WTC11 (cell line): ENCODE measurements at regions not wholly inside any gene's neighbourhood (a gene's known extent, or its start where the extent isn't known, plus 50 kb on each side); places are given as distances from the start of the nearest gene placed in this dataset.

Experiments
- ATAC-seq: fragments of 200-7000 bp; cut with Tn5 transposase; 2 replicates; pipeline ENCODE4 v1.10.0; 2021; ENCODE audit warnings: mild to moderate bottlenecking, moderate library complexity
- CTCF ChIA-PET: fragments of 300-600 bp; sonication (Branson Sonifier 250); formaldehyde crosslinking; loops from one replicate; lab custom pipeline; 2021; ENCODE audit warnings: antibody characterized with exemption; lab: Charles Lee
- POLR2A ChIA-PET: fragments of 350-600 bp; sonication (Branson Sonifier 250); formaldehyde crosslinking; loops from one replicate; lab custom pipeline; 2021; ENCODE audit warnings: antibody characterized with exemption; lab: Charles Lee
- DNase-seq: peaks from one replicate; pipeline ENCODE4 v3.0.0; 2021; ENCODE audit warnings: low spot score
- H3K27ac Mint-ChIP-seq: 2 replicates; pipeline ENCODE4 v1.8.0; 2021; ENCODE audit warnings: mixed read lengths
- H3K27me3 Mint-ChIP-seq: 2 replicates; pipeline ENCODE4 v1.8.0; 2021; ENCODE audit warnings: low read depth, mild to moderate bottlenecking, moderate library complexity, mixed read lengths
- H3K36me3 Mint-ChIP-seq: 2 replicates; pipeline ENCODE4 v1.8.0; 2021; ENCODE audit warnings: mixed read lengths
- H3K4me1 Mint-ChIP-seq: 2 replicates; pipeline ENCODE4 v1.8.0; 2022; ENCODE audit warnings: mixed read lengths
- H3K4me3 Mint-ChIP-seq: 2 replicates; pipeline ENCODE4 v1.8.0; 2021; ENCODE audit warnings: mild to moderate bottlenecking, moderate library complexity, mixed read lengths
- H3K9me3 Mint-ChIP-seq: 2 replicates; pipeline ENCODE4 v1.8.0; 2021; ENCODE audit warnings: mixed read lengths
- AR ChIP-seq: fragments of 250-450 bp; sonication (Bioruptor Pico); IDR thresholded peaks from 2 replicates; pipeline ENCODE4 v1.9.0; 2021; ENCODE audit warnings: mild to moderate bottlenecking
- ERG ChIP-seq: fragments of 250-450 bp; sonication (Bioruptor Pico); IDR thresholded peaks from 2 replicates; pipeline ENCODE4 v1.8.0; 2021; ENCODE audit warnings: mild to moderate bottlenecking
- ESRRA ChIP-seq: sonication (generic); formaldehyde crosslinking; IDR thresholded peaks from 2 replicates; pipeline ENCODE4 v1.8.1; 2022; ENCODE audit warnings: mild to moderate bottlenecking, missing genetic modification reagents, borderline replicate concordance
- HMGA2 ChIP-seq: fragments of 250-450 bp; sonication (Bioruptor Pico); IDR thresholded peaks from 2 replicates; pipeline ENCODE4 v1.4.0; 2021; ENCODE audit warnings: mild to moderate bottlenecking, moderate library complexity
- IRF2 ChIP-seq: sonication (generic); formaldehyde crosslinking; IDR thresholded peaks from 2 replicates; pipeline ENCODE4 v1.8.0; 2022; ENCODE audit warnings: low read depth, missing genetic modification reagents, borderline replicate concordance
- NR2C2 ChIP-seq: sonication (generic); formaldehyde crosslinking; IDR thresholded peaks from 2 replicates; pipeline ENCODE4 v1.8.0; 2022; ENCODE audit warnings: mild to moderate bottlenecking, missing genetic modification reagents
- PREB ChIP-seq: sonication (generic); formaldehyde crosslinking; IDR thresholded peaks from 2 replicates; pipeline ENCODE4 v1.8.1; 2022; ENCODE audit warnings: mild to moderate bottlenecking, missing genetic modification reagents, moderate library complexity, borderline replicate concordance
- TCF7 ChIP-seq: sonication (generic); formaldehyde crosslinking; IDR thresholded peaks from 2 replicates; pipeline ENCODE4 v1.8.0; 2022; ENCODE audit warnings: mild to moderate bottlenecking, low read depth, missing genetic modification reagents, moderate library complexity
- TEAD4 ChIP-seq: sonication (generic); formaldehyde crosslinking; IDR thresholded peaks from 2 replicates; pipeline ENCODE4 v1.8.0; 2022; ENCODE audit warnings: mild to moderate bottlenecking, missing genetic modification reagents
- USF1 ChIP-seq: sonication (generic); formaldehyde crosslinking; IDR thresholded peaks from 2 replicates; pipeline ENCODE4 v1.8.0; 2022; ENCODE audit warnings: mild to moderate bottlenecking, missing genetic modification reagents
- ZNF263 ChIP-seq: sonication (generic); formaldehyde crosslinking; IDR thresholded peaks from 2 replicates; pipeline ENCODE4 v1.8.1; 2022; ENCODE audit warnings: low read depth, mild to moderate bottlenecking, moderate library complexity, missing genetic modification reagents
- ZNF671 ChIP-seq: fragments of 250-450 bp; sonication (Bioruptor Pico); IDR thresholded peaks from 2 replicates; pipeline ENCODE4 v1.8.0; 2021; ENCODE audit warnings: mild to moderate bottlenecking
- TF ChIP-seq, protein P1 (sequence below): sonication (generic); formaldehyde crosslinking; IDR thresholded peaks from 2 replicates; pipeline ENCODE4 v1.8.0; 2022; ENCODE audit warnings: mild to moderate bottlenecking, missing genetic modification reagents
- TF ChIP-seq, protein P2 (sequence below): fragments of 250-450 bp; sonication (Bioruptor Pico); conservative IDR thresholded peaks from 2 replicates; pipeline ENCODE4 v1.9.0; 2021; ENCODE audit warnings: mild to moderate bottlenecking
- TF ChIP-seq, protein P3 (sequence below): fragments of 250-450 bp; sonication (Bioruptor Pico); IDR thresholded peaks from 2 replicates; pipeline ENCODE4 v2.1.2; 2022; ENCODE audit warnings: mild to moderate bottlenecking, moderate library complexity
- TF ChIP-seq, protein P4 (sequence below): sonication (generic); formaldehyde crosslinking; IDR thresholded peaks from 2 replicates; pipeline ENCODE4 v1.8.1; 2023; ENCODE audit warnings: mild to moderate bottlenecking, missing genetic modification reagents, moderate library complexity

GRCh38 chr3:152636651-152637050 is 198.3 kb upstream of the P2RY1 start:
- Mint-ChIP-seq H3K9me3 (peaks cover 10% of the 10 kb centered on the region), H3K4me3 (no peak overlapping the region), H3K27me3 (no peaks in the 10 kb centered on the region), H3K27ac (no peak overlapping the region), H3K36me3 (no peaks in the 10 kb centered on the region), H3K4me1 (peaks cover 11% of the 10 kb centered on the region)
- DNase-seq (no peak), ATAC-seq (no peak)
- CTCF ChIA-PET, result no interaction called here
- POLR2A ChIA-PET, result no interaction called here
- TF ChIP-seq, protein P1, sequence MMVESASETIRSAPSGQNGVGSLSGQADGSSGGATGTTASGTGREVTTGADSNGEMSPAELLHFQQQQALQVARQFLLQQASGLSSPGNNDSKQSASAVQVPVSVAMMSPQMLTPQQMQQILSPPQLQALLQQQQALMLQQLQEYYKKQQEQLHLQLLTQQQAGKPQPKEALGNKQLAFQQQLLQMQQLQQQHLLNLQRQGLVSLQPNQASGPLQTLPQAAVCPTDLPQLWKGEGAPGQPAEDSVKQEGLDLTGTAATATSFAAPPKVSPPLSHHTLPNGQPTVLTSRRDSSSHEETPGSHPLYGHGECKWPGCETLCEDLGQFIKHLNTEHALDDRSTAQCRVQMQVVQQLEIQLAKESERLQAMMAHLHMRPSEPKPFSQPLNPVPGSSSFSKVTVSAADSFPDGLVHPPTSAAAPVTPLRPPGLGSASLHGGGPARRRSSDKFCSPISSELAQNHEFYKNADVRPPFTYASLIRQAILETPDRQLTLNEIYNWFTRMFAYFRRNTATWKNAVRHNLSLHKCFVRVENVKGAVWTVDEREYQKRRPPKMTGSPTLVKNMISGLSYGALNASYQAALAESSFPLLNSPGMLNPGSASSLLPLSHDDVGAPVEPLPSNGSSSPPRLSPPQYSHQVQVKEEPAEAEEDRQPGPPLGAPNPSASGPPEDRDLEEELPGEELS, result no peak
- TF ChIP-seq, protein P2, sequence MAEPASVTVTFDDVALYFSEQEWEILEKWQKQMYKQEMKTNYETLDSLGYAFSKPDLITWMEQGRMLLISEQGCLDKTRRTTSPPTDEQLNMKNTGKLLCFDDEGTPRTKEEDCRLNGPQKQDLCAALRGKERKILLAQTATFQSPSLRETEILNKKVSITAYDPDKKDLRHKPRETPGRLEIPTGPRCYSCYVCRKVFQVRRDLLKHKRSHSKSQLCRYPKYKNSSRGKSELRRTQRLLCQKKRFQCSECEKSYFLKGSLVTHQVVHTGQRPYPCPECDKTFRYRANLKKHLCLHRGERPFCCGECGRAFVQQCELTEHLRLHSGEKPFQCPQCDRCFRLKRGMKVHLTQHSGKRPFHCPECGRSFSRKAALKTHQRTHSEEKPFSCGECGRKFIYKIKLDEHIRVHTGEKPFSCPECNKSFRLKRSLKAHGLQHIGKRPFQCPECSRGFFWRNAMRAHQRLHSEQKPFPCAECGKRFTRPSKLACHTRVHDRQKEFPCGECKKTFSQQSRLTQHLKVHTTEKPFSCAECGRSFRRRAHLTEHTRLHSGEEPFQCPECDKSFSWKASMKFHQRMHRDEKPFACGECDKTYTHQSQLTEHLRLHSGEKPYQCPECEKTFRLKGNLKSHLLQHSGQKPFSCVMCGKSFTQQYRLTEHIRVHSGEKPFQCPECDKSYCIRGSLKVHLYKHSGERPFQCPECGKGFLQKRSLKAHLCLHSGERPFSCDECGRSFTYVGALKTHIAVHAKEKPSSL (CRISPR knock-in tag), result no peak
- TF ChIP-seq, protein P3, sequence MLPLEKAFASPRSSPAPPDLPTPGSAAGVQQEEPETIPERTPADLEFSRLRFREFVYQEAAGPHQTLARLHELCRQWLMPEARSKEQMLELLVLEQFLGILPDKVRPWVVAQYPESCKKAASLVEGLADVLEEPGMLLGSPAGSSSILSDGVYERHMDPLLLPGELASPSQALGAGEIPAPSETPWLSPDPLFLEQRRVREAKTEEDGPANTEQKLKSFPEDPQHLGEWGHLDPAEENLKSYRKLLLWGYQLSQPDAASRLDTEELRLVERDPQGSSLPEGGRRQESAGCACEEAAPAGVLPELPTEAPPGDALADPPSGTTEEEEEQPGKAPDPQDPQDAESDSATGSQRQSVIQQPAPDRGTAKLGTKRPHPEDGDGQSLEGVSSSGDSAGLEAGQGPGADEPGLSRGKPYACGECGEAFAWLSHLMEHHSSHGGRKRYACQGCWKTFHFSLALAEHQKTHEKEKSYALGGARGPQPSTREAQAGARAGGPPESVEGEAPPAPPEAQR (CRISPR knock-in tag), result no peak

DNA sequence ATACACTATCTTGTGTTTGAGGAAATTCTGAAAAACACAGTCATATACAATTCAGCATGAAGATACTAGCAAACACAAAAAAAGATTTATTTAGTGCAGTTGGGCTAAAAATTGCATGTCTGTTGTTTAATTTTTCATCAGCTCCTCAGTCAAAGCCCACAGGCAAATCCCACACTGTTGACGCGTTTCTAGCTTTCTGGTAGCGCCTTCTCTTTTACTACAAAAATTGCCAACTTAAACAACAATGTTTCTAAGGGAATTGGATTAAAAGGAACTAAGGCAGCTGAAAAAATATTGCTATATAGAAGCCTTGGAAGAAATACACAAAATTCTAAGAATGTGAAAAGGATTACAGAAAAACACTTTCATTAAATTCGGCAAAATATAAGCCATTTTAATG is 196.7 kb upstream of the P2RY1 start:
- POLR2A ChIA-PET, result no interaction called here
- H3K27ac Mint-ChIP-seq, result no peak overlapping the region
- DNase-seq (no peak), ATAC-seq (no peak)
- peaks cover 11% of the 10 kb centered on the region for H3K4me1 Mint-ChIP-seq
- H3K27me3 Mint-ChIP-seq, result no peaks in the 10 kb centered on the region
- TF ChIP-seq TCF7 (no peak), NR2C2 (CRISPR knock-in tag) (no peak), ERG (CRISPR knock-in tag) (no peak), PREB (CRISPR knock-in tag) (no peak), ZNF671 (CRISPR knock-in tag) (no peak), TEAD4 (no peak), USF1 (CRISPR knock-in tag) (no peak), AR (CRISPR knock-in tag) (no peak), HMGA2 (no peak), ZNF263 (CRISPR knock-in tag) (no peak), IRF2 (no peak), ESRRA (CRISPR knock-in tag) (no peak)
- TF ChIP-seq, protein P3 (CRISPR knock-in tag), result no peak
- TF ChIP-seq, protein P4, sequence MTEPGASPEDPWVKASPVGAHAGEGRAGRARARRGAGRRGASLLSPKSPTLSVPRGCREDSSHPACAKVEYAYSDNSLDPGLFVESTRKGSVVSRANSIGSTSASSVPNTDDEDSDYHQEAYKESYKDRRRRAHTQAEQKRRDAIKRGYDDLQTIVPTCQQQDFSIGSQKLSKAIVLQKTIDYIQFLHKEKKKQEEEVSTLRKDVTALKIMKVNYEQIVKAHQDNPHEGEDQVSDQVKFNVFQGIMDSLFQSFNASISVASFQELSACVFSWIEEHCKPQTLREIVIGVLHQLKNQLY, result no peak
- CTCF ChIA-PET, result no interaction called here
- H3K36me3 Mint-ChIP-seq, result no peaks in the 10 kb centered on the region
- H3K9me3 Mint-ChIP-seq, result peaks cover 4% of the 10 kb centered on the region
- no peak overlapping the region for H3K4me3 Mint-ChIP-seq
